Activated naive CD4-positive, alpha-beta T cell treated with anti-CD3 and anti-CD28 coated beads, Interleukin-2, amount 10 ng/mL, durations not matched to agents 7 days and 5 days (primary cell): ENCODE measurements at regions not wholly inside any gene's neighbourhood (a gene's known extent, or its start where the extent isn't known, plus 50 kb on each side); places are given as distances from the start of the nearest gene placed in this dataset.

Experiments
- CTCF ChIA-PET: fragments of 350-600 bp; sonication (Branson Sonifier 250); formaldehyde crosslinking; loops from one replicate; lab custom pipeline; 2021; ENCODE audit warnings: antibody characterized with exemption; lab: Charles Lee
- DNase-seq: peaks from one replicate; pipeline ENCODE4 v3.0.0-alpha.2; 2020
- H3K27ac Mint-ChIP-seq: one replicate; pipeline ENCODE4 v1.8.0; 2021; ENCODE audit warnings: mild to moderate bottlenecking, moderate library complexity, mixed read lengths
- H3K27me3 Mint-ChIP-seq: one replicate; pipeline ENCODE4 v1.8.0; 2021; ENCODE audit warnings: mild to moderate bottlenecking, mixed read lengths
- H3K36me3 Mint-ChIP-seq: one replicate; pipeline ENCODE4 v1.8.0; 2021; ENCODE audit warnings: mixed read lengths
- H3K4me1 Mint-ChIP-seq: one replicate; pipeline ENCODE4 v1.8.0; 2021; ENCODE audit warnings: mixed read lengths
- H3K4me3 Mint-ChIP-seq: one replicate; pipeline ENCODE4 v1.8.0; 2021; ENCODE audit warnings: mild to moderate bottlenecking, moderate library complexity, mixed read lengths
- H3K9me3 Mint-ChIP-seq: one replicate; pipeline ENCODE4 v1.8.0; 2021; ENCODE audit warnings: mixed read lengths

DNA sequence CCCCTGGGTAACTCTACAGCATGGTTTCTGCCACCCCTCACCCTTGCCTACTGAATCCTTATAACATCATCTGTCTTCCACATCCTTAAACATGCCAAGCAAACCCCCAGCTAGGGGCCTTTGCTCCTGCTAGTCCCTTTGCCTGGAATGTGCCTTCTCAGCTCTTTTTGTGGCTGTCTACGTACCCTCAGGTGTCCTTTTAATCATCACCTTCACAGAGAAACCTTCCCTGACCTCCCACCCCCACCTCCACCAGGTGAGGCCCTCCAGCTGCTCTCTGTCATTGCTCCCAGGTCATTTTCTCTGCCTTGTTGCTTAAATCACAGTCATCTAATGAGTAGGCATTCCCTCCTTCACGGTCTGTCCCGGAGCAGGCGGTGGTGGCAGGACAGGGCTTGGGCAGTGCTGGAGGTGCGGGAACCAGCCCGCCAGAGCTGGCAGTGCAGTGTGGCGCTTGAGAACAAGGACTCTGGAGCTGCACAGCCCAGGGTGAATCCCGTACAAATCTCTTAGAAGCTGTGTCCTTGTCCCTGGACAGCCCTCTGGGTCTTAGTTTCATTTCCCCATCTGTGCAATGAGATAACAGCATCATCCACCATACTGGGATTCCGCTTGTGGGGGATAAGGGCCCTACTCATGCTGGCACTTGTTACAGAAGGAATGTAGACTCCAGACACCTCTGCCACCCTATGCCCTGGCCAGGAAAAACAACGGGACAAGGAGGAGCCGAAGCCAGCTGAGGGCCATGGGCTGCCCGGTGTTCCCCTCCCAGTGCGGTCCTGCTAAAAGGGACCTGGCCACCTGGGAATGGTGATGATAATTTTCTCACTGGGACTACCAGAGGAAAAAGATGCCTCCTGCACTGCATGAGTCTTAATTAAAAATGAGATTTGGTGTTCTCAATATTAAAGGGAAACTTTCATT is 52.1 kb upstream of the IQSEC1 start:
- H3K36me3 Mint-ChIP-seq = no peaks in the 10 kb centered on the region
- CTCF ChIA-PET = interaction anchor here (1.5 kb wide), 1 partner anchor 33 kb away, joined by 5 read pairs; no protein-coding TSS in a partner anchor
- H3K9me3 Mint-ChIP-seq = no peaks in the 10 kb centered on the region
- no peak overlapping the region for H3K27ac Mint-ChIP-seq
- DNase-seq = peak; percentile 10
- H3K4me3 Mint-ChIP-seq = no peak overlapping the region
- H3K27me3 Mint-ChIP-seq = peaks cover 16% of the 10 kb centered on the region
- H3K4me1 Mint-ChIP-seq = no peaks in the 10 kb centered on the region

- CTCF ChIA-PET = no interaction called here
- H3K4me3 Mint-ChIP-seq = no peak overlapping the region
- peaks cover 23% of the 10 kb centered on the region for H3K27me3 Mint-ChIP-seq
- no peaks in the 10 kb centered on the region for H3K36me3 Mint-ChIP-seq
- H3K27ac Mint-ChIP-seq = no peak overlapping the region
- no peaks in the 10 kb centered on the region for H3K9me3 Mint-ChIP-seq
- peak; percentile 10 for DNase-seq
- H3K4me1 Mint-ChIP-seq = no peaks in the 10 kb centered on the region
Measured at GRCh38 chr3:13124631-13125030, 51.4 kb upstream of the IQSEC1 start.

DNA sequence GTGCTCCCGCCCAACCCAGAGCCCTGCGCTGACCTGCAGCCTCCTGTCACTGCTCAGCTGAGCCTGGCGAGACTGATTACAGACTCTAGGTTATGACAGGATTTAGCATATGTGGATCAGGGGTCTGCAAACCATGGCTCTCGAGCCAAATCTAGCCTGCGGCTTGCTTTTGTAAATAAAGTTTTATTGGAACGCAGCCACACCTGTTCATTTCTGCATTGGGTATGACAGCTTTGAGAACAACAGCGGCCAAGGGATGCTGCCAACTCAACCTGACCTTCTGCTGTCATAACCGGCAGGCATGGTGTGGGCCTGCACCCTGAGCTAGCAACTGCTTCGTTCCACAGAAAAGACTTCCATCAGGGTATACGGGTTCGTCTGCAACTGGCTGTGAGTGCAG is 50.5 kb upstream of the IQSEC1 start:
- CTCF ChIA-PET = no interaction called here
- Mint-ChIP-seq H3K27me3 (peaks cover 26% of the 10 kb centered on the region), H3K27ac (no peak overlapping the region), H3K9me3 (no peaks in the 10 kb centered on the region), H3K4me1 (no peaks in the 10 kb centered on the region), H3K36me3 (no peaks in the 10 kb centered on the region), H3K4me3 (no peak overlapping the region)
- no peak for DNase-seq

- Mint-ChIP-seq H3K36me3 (no peaks in the 10 kb centered on the region), H3K4me1 (no peaks in the 10 kb centered on the region), H3K9me3 (no peaks in the 10 kb centered on the region), H3K27ac (no peak overlapping the region), H3K4me3 (no peak overlapping the region), H3K27me3 (peaks cover 26% of the 10 kb centered on the region)
- no peak for DNase-seq
- CTCF ChIA-PET = no interaction called here
Measured at GRCh38 chr3:13123013-13123654, 49.9 kb upstream of the IQSEC1 start.
